ENCODE measurements at regions not wholly inside any gene's neighbourhood (a gene's known extent, or its start where the extent isn't known, plus 50 kb on each side); places are given as distances from the start of the nearest gene placed in this dataset.
"Not testable (repeated sequence)": the region's sequence is repeated elsewhere in the genome, so short reads cannot be mapped to it uniquely, and the experiment has no call there.

GRCh38 chr6:120274547-120274946, 925.0 kb upstream of the MAN1A1 start:
- no peak overlapping the region for H3K4me3 ChIP-seq (ENCODE audit: low read depth, low read length)
- DNase-seq (ENCODE audit: low read depth), result no peak
- 0 out of 2 replicates have a peak, but pooled peaks have one; percentile 15 for TF ChIP-seq CTCF (IDR thresholded peaks at IDR 0.05; ENCODE audit: control insufficient read depth, extremely low read depth, insufficient read depth)

- no peak for TF ChIP-seq CTCF (IDR thresholded peaks at IDR 0.05; ENCODE audit: control insufficient read depth, extremely low read depth, insufficient read depth)
Measured at GRCh38 chr6:120273411-120273810, 923.9 kb upstream of the MAN1A1 start.

GRCh38 chr6:120272038-120272437, 922.5 kb upstream of the MAN1A1 start:
- no peak overlapping the region for H3K4me3 ChIP-seq (ENCODE audit: low read depth, low read length)
- no peak for DNase-seq (ENCODE audit: low read depth)
- no peak for TF ChIP-seq CTCF (IDR thresholded peaks at IDR 0.05; ENCODE audit: control insufficient read depth, extremely low read depth, insufficient read depth)

More at GRCh38 chr6:120273411-120273810, 923.9 kb upstream of the MAN1A1 start:
- no peak overlapping the region for H3K4me3 ChIP-seq (ENCODE audit: low read depth, low read length)
- no peak for DNase-seq (ENCODE audit: low read depth)

- H3K4me3 ChIP-seq (ENCODE audit: low read depth, low read length); DNase-seq (ENCODE audit: low read depth): not testable (repeated sequence)
Measured at GRCh38 chr6:120268256-120268655, 918.7 kb upstream of the MAN1A1 start.

GRCh38 chr6:120262354-120262753, 912.8 kb upstream of the MAN1A1 start:
- DNase-seq (ENCODE audit: low read depth), result no peak
- TF ChIP-seq CTCF (IDR thresholded peaks at IDR 0.05; ENCODE audit: control insufficient read depth, extremely low read depth, insufficient read depth), result no peak

GRCh38 chr6:120260636-120261035, 911.1 kb upstream of the MAN1A1 start:
- H3K4me3 ChIP-seq (ENCODE audit: low read depth, low read length), result no peak overlapping the region
- no peak for TF ChIP-seq CTCF (IDR thresholded peaks at IDR 0.05; ENCODE audit: control insufficient read depth, extremely low read depth, insufficient read depth)
- no peak for DNase-seq (ENCODE audit: low read depth)

More at GRCh38 chr6:120262354-120262753, 912.8 kb upstream of the MAN1A1 start:
- H3K4me3 ChIP-seq (ENCODE audit: low read depth, low read length), result no peak overlapping the region

- no peak for TF ChIP-seq CTCF (IDR thresholded peaks at IDR 0.05; ENCODE audit: control insufficient read depth, extremely low read depth, insufficient read depth)
- DNase-seq (ENCODE audit: low read depth), result no peak
- no peak overlapping the region for H3K4me3 ChIP-seq (ENCODE audit: low read depth, low read length)
Measured at GRCh38 chr6:120254651-120255050, 905.1 kb upstream of the MAN1A1 start.

Data from LNCaP clone FGC (cell line).